HG02970 (cell line): ENCODE measurements at regions not wholly inside any gene's neighbourhood (a gene's known extent, or its start where the extent isn't known, plus 50 kb on each side); places are given as distances from the start of the nearest gene placed in this dataset.
"Not testable (repeated sequence)": the region's sequence is repeated elsewhere in the genome, so short reads cannot be mapped to it uniquely, and the experiment has no call there.

Source experiments
- ATAC-seq: cut with Tn5 transposase; IDR thresholded peaks from one replicate; pipeline ENCODE4 v1.9.1; 2021; ENCODE audit warnings: mild to moderate bottlenecking, moderate library complexity, moderate number of reproducible peaks; ENCODE audit not compliant: unreplicated experiment, low FRiP score

DNA sequence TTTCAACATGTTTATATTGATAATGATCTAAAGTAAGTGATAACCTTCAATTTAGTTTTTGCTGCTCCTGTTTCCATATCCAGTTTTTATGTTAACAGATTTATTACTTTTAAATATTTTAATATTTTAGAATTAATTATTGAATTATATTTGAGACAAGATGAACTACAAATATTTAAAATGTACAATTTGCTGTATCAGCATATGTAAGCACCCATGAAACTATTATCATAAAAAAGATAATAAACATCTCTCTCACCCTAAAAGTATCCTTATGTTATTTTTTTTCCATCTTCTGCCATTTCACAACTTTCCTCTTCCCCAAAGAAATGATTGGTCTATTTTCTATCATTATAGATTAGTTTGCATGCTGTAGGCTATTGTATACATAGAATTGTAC is 1426.6 kb upstream of the PRR20A start:
- ATAC-seq: no peak

DNA sequence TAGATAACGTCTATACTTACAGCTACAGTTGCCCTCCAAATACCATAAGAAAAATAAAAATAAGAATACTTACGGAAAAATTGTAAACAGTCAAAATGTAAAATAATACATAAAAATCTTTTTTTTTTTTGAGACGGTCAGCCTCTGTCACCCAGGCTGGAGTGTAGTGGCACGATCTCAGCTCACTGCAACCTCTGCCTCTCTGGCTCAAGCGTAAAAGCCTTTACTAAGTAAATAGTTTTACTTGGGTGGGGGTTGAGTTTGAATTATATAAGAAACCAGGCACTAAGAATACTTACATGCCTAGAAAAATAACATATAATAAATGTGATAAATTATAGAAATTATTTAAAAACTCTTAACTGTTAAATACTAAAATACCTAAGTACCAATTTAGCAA is 1413.0 kb upstream of the PRR20A start:
- no peak for ATAC-seq

DNA sequence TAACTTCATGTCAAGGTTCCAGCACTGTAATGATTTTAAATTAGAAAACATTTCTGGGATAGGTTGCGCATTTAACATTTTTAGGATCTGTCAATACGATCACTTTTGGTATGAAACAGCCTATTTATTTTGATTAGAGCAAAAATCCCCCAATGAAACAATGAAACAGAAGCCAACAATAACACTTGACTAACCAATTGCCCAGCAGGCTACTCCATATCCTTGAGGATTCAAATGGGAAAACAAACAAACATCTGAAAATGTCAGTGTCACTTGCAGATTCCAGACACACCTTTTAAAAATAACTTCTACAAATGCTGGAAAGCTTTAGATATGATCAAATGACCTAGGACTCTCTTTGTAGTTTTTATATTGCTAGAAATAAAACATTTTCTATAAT is 1412.5 kb upstream of the PRR20A start:
- ATAC-seq: no peak

DNA sequence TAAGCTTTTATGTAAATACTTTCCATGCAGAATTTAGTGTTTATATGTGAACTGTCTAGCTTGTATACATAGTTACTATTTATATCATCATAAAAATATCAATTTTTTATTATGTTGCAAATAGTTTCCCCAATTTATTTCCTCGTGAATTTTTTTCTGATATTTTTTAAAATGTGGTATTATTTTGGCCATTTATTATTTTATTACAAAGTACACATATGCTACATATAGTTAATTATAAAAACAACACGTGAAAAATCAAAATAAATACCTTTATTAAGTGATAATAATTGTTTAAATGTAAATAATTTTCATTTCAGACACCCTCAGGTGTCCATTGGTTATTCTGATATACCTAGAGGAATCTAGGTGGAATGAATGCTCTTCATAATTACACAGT is 1394.9 kb upstream of the PRR20A start:
- no peak for ATAC-seq

DNA sequence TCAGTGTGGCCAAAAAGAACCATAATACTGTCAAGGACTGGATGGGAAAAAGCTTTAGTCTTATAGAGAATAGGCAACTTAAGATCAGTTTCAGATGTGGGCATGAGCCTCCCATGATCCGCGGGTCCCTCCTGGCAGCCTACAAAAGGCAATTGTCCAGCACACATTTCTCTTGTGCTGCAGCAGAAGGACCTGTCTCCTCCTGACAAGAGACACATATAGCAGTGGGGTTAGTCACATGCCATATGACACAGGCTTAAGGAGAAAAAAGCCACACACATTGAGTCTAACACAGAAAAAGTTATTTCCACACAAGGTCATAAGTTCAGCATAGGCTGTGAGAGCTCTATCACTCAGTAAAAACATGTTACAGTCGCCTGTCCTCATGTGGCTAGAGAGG is 1378.7 kb upstream of the PRR20A start:
- ATAC-seq: no peak

DNA sequence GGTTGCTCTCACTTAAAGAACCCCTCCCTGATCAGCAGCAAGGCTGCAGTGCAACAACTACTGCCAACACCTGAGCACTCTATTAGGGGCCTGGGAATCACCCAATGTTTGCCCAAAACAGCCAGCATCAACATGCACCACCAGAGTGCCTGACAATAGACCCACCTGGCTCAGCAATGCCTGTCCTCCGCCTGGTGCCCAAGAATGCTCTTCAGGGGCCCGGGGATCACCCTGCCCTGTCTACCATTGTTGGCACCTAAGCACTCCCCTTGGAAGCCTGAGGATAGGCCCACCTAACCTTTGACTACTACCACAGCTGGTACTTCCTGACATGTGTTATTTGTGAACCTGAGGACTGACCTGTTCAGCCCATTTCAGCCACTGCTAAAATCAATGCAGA is 1363.1 kb upstream of the PRR20A start:
- no peak for ATAC-seq

DNA sequence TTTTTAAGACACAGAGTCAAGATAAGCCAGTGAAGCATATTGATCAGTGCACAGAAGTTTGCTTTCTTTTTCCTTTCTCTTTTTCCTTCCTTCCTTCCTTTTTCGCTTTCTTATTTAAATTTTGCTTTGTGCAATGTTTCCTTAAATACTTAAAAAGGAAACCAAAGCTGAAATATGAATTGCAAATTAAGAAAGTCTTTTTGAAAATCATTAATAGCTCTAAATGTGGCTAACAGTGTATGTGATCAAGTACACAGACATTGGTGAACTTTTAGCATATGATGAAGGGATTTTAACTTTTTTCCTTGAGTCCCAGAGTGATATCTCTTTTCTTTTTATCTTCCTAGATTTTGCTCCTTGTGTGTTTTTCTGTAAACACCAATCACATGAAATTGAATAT is 1356.9 kb upstream of the PRR20A start:
- no peak for ATAC-seq

DNA sequence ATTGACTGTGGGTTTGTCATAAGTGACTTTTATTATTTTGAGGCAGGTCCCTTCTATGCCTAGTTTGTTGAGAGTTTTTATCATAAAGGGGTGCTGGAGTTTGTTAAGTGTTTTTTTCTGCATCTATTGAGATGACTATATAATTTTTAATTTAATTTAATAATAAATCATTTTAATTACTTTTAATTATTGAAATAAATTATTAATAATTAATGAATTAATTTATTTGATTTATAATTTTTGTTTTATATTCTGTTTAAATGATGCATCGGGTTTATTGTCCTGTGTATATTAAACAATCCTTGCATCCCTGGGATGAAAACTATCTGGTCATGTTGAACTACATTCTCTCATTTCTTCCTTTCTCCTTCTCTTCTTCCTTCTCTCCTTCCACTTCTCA is 1352.2 kb upstream of the PRR20A start:
- ATAC-seq: no peak

DNA sequence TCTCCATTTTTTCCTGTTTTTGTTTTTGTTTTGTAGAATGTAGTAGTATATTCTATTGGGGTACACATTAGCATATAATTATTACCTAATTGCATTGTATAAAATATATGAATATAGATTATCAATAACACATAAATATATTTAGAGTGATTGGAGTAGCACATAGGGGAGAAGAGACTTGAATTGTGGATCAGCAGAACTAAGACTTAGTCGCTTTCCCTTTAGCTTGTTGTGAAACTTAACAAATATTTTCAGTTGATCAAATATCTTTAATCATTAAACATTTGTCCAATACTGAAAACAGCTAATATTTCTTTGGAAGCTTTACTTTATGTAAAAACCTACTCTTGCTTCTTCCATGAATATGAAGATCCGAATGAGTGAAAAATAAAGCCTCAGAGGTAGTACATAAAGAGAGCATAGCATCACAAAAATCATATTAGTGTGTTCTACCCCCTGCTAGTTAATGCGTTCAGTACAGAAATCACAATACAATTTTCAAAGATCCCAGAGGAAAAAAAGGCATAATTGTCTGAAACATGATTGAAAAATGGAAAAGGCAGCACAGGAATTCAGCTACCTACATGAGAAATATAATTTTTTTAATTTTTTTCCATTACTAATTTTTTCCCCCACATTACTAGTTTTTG is 1348.0 kb upstream of the PRR20A start:
- ATAC-seq: no peak

DNA sequence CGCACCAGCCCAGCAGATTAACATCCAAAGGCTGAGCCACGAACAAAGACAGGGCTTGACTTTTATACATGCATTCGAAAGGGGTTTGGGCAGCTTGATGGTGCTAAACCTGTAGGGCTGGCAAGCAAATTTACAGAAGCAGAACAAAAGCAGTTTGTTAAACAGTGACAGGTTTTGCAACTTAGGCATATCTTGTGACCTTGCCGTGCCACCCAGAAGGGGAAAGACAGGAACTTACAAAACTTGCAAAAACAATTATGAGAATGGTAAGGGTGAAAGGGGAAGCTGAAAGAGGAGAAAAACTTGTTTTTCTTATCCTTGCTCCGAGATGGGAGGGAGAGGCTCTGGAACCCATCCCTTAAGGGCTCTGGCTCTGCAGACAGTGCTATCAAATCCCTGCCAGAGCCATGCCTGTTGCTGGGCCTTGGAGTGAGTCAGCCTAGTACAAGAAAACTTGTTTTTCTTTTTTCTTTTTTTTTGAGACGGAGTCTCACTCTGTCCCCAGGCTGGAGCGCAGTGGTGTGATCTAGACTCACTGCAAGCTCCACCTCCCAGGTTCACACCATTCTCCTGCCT is 1325.2 kb upstream of the PRR20A start:
- ATAC-seq: no peak

DNA sequence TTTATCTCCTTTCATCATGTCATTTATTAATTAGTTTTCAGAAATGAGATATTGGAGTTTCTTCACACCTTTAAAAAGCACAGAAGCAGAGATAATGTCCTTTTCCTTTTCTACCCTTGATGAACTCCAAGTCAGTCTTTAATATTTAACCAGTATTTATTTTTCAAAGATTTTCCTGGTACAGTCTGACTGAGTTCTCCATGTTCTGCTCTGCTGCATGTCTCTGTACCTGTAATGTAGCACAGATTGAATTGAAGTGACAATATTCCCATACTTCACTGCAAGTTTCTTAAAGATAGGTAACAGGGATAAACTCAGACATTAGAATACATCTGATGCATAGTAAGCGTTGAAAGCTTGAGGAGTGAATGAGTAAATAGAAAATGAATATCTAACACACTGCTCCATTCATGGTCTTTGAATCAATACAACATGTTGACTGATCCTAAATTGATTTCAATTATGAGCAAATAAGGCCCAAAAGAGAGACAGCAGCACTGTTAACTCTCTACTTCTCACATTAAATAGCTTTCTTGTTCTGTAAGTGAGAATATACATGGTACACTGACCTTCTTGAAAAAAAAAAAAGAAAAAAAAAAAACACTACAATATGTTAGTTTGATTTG is 1323.6 kb upstream of the PRR20A start:
- ATAC-seq: no peak

DNA sequence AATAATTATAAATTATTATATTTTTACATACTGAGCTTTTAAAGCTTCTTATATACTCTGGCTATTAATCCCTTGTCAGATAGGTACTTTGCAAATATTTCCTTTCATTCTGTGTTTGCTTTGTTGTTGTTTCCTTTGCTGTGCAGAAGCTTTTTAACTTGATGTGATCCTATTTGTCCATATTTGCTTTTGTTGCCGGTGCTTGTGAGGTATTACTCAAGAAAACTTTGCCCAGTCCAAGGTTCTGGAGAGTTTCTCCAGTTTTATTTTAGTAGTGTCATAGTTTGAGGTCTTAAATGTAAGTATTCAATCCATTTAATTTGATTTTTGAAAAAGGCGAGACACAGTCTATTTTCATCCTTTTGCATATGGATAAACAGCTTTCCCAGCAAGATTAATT is 1319.9 kb upstream of the PRR20A start:
- no peak for ATAC-seq

DNA sequence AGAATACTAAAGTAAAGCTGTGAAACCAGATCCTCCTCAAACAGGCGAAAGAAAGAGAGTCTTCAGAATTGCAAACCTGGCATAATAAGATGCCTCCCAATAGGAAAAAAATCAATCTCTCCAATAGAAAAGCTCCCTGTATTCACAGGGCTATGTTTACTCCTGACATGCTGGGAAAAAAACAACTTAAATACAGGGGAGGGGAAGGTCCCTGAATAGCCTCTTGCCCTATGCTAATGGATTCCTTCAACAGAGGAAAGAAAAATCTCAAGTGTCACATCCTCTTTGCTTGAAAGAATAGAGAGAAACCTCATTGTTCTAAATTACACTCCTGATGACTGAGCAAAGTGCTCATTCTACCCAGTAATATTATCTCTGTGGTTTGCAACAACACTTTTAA is 1271.1 kb upstream of the PRR20A start:
- no peak for ATAC-seq

DNA sequence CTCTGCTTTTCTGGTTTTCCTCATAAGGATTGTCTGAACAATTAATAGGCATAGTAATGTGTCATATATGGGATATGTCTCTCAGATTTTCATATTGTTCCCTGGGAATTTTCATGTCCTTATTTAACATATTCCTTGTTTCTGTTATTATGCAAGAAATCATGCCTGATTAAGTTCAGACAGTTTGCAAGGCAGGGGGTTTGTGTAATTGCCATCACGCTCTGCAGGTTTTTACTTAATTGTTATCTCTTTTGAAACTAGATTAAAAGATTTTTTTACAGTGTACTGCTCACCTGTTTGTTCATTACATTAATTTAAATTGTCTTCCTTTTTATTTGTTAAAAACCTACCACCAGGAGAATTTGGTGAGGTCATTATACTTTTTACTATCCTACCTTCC is 1253.2 kb upstream of the PRR20A start:
- no peak for ATAC-seq

DNA sequence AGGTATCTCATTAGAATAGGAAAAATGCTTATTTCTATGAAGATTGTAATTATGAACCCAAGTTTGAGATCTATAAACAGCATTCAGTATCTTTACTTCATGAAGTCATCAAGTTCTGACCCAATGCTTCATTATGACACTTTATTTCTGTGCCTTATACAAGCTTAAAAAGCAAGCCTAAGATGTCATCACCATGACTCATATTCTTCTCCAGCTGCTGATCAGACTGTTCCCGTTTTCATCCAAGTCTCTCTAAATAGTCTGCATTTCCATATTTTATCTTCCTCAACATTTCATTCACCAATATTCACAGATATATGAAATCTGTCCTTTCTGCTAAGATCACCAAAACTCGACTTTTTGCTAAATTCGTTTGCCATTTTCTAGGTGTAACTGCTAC is 1247.2 kb upstream of the PRR20A start:
- ATAC-seq: no peak

DNA sequence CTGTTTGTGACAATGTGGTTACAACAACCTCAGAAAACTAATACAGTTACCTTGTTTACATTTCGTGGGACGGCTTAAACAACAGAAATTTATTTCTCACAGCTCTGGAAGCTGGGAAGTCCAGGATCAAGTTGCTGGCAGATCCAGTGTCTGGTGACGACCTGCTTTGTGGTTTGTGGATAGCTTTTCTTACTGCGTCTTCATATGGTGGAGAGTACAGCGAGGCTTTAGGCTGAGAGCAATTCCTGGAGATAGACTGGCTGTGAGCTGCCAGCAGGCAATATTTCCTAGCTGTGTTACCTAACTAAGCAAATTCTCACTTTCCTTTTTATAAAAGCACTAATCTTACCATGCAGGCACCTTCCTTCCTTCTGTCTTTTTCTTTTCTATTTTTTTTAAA is 1203.5 kb upstream of the PRR20A start:
- no peak for ATAC-seq

DNA sequence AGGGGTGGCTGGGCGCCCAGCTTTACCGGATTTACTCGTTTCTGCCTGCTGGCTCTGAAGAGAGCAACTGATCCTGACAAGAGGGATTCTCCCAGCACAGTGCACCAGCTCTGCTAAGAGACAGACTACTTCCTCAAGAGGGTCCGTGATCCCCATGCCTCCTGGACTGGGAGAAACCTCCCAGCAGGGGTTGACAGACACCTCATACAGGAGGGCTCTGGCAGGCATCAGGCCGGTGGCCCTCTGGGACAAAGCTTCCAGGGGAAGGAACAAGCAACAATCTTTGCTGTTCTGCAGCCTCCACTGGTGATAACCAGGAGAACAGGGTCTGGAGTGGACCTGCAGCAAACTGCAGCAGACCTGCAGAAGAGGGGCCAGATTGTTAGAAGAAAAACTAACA is 1192.5 kb upstream of the PRR20A start:
- no peak for ATAC-seq

DNA sequence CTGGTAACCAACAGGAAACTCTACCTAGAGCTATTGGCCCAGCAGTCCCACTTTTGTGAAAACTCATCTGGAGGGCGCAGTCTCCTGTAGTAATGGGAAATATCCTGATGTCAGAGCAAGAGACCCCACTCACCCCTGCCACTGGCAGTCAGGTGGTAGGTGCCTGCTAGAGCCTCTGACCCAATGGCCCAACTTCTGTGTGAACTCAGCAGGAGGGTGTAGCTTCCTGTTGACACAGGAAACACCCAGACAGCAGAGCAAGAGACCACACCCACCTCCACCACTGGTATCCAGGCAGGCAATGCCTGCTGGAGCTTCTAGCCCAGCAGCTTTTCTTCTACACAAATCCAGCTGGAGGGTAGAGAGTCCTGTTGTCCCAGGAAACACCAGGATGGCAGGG is 1176.8 kb upstream of the PRR20A start:
- no peak for ATAC-seq

DNA sequence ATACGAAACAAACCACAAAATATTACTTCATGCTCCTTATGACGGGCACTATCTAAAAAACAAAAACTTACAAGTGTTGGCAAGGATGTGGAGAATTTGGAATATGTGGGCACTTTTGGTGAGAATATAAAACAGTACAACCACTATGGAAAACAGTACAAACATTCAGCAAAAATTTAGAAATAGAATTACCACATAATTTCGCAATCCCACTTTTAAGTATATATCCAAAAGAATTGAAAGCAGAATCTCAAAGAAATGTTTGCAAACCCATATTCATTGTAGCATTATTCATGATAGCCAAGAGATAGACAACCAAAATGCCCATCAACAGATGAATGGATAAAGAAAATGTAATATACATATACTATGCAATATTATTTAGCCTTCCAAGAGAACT is 1173.7 kb upstream of the PRR20A start:
- ATAC-seq: no peak

DNA sequence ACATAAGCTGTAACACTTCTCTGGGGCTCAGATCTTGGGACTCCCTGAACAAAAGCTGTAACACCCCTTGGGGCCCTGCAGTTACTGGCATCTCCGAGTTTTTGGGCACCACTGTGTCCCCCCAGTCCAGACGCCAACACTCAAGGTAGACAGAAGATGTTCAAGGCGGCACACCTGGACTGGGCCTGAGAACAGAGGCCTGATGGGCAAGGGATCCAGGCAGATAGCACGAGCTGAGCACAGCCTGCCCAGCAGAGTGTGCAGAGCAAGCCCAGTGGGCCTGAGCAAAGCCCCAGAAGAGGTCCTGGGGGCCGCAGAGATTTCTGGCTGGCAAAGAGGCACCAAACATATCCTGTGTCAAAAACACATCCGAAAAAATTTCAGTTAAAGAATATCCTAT is 1163.3 kb upstream of the PRR20A start:
- ATAC-seq: no peak

DNA sequence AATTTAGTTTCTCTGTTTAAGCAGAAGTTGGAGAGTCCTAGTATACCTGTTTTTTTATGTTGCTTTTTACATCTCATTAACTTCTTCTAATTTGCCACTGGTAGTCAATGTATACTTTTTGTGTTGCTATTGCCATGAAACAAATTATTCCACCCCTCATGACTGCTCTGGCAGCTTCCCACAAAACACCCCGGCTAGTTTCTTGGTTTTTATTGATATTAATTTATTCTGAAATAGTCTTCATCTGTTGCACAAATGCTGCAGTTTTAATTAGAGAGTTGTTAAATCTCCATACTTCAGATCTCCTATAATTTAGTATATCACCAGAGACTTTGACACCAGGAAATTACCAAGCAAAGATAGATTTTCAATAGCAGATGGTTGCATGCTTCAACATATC is 1159.3 kb upstream of the PRR20A start:
- no peak for ATAC-seq

DNA sequence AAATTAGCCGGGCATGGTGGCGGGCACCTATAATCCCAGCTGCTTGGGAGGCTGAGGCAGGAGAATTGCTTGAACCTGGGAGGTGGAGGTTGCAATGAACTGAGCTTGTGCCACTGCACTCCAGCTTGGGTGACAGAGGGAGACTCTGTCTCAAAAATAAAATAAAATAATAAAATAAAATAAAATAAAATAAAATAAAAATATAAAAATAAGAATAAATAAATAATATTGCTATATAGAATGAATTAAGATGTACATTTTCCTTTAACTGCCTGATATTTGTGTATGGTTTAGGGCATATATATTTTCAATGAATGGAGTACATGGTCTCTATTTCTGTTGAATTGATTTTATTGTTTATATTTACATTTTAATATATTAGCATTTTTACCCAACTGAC is 1156.7 kb upstream of the PRR20A start:
- not testable (repeated sequence) for ATAC-seq
